Stimulated activated CD4-positive, alpha-beta T cell treated with anti-CD3 and anti-CD28 coated beads, Interleukin-15, amount 100 ng/mL, for 24 hours (primary cell): ENCODE measurements at regions not wholly inside any gene's neighbourhood (a gene's known extent, or its start where the extent isn't known, plus 50 kb on each side); places are given as distances from the start of the nearest gene placed in this dataset.

Experiments used
- DNase-seq: peaks from one replicate; pipeline ENCODE4 v3.0.0-alpha.2; 2020

DNA sequence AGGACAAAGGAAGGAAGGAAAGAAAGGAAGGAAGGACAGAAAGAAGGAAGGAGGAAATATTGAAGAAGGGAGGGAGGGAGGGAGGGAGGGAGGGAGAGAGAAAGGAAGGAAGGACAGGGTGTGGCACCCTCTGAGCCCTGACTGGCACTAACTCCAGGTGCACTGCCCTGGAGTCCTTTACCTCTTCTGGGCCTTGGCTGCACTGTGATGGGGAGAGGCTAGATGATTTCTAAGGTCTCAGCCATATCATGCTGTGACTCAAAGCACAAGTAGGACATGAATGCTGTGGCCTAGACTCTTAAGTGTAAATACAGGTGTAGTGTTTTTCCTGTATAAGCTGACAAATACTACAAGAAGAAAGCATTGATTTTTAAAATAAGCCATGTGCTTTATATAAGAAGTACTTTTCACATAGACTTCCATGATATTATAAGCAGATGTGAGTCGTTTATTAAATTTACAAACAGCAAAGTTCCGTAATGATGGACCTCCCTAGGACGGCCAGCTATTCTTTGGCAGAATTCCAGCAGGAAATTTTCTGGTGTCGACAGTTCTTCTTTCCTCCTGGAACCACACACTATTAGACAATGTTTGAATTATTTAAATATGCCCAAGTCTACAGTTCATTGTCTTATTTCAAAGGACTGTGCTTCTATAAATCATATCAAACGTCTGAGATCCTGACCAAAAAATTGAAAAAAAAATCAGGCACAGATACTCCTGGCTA lies 213.8 kb upstream of the C2CD4B start:
- no peak for DNase-seq

DNA sequence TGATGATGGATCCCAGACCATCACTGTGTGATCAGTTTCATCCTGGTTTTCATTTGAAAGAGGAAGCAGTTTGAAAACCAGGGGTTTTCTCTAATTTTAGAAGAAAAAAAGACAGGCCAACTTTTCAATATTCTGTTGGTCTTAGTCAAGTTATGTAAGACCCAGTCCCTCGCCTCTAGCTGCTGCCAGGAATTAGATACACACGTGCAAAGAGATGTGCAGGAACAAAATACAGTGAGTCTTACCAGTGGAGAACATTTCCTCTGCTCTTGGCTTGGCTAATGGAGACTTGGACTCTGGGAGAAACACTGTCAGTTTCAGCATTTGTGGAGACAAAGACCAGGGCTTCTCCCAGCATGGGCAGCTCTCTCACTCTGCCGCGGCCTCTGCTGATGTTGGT lies 214.9 kb upstream of the C2CD4B start:
- no peak for DNase-seq

DNA sequence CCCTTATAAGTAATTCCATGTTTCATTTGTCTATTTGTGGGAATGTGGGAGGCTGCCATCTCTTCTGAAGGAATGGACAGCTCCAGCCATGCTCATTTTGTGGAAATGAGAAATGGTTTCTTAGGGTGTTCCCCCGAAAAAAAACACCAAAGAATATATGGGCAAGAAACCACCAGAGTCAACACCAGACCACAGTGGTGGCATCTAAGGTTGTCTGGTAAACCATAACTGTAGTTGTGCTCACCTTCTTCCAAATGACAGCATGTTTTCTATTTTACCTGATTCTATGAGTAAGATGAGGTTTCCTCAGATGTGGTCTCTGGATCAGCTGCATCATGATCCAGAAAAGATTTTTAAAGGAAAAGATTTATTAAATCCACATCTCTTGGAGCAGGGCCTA lies 217.0 kb upstream of the C2CD4B start:
- no peak for DNase-seq

DNA sequence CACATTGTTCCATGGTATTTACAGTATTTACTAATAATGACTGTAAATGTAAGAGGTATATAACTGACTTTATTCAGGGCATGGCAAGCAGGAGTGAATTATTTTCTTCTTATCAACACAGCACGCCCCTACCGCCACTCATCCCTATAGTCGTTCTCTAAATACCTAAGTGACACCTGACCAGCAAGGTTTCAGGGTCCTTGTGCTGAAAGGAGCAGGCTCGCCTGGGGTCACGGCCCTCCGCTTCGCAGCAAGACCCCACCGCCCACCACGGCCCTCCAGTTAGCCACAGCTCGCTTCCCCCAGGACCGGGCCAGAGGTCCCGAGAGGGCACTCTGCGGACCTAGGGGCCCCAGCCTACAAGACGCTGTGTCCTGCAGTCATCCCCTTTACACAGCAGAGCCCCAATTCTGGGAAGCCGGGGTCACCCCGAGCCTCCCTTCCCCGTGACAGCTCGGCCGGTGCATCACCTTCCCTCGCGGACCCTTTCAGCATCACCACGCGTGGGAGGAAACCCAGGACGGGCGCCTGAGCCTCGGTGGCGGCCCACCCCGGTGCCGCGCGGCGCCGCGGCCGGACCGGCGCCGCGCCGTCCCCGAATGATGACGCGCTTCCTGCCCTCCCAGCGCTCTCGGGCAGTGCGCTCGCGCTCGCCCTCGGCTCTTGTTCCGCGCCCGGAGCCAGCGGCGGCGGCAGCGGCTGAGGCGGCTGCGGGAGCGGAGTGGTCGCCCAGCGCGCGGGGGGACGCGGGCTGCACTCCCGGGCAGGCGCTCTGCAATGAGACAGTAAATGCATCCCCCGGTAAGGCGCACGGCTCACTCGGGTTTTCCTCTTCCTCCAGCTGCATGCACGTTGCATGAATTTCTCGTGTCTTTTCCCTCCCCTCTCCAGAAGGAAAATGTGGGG lies 225.1 kb upstream of the C2CD4B start, which contains the start of gene TLN2:
Gene TLN2, plus strand, starts transcription at position 666 of the 906 bp plus-strand sequence.
- peak; percentile 77 for DNase-seq

DNA sequence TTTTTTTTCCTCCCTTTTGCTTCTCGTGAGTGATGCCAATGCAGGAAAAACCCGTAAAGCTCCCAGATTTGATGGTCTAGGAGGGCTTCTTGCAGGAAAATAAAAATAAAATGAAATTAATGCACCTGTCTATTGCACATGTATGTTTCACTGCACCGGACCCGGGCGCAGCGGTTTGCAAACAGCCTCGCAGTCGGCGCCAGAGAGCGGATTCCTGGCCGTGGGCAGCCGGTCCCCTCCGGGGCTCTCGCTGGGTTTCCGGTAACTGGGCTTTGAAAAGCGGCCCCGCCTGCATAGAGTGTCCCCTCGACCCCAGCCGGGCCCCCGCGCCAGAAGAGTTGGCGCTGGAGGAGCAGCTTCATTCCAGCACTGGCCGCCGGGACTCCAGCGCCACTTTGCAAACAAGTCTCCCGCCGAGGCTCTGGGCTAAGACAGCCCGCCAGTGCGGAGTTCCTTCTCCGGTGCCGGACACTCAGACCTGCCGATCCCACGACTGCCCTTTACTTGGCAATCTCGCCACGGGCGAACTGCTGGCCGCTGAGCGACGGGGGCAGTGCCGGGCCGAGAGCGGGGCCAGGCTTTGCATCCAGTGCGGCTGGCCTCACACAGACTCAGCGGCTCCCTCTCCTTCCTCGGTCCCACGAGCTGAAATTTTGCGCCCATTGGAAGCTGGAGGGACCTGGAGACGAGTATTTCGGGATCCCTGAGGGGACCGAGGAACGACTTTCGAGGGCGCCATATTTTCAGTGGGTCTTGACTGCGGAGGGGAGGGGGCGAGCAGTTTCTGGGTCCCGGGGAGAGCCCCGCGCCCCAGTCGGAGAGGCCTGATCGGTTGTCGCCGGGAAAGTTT lies 225.9 kb upstream of the C2CD4B start:
- DNase-seq: peak; percentile 59

DNA sequence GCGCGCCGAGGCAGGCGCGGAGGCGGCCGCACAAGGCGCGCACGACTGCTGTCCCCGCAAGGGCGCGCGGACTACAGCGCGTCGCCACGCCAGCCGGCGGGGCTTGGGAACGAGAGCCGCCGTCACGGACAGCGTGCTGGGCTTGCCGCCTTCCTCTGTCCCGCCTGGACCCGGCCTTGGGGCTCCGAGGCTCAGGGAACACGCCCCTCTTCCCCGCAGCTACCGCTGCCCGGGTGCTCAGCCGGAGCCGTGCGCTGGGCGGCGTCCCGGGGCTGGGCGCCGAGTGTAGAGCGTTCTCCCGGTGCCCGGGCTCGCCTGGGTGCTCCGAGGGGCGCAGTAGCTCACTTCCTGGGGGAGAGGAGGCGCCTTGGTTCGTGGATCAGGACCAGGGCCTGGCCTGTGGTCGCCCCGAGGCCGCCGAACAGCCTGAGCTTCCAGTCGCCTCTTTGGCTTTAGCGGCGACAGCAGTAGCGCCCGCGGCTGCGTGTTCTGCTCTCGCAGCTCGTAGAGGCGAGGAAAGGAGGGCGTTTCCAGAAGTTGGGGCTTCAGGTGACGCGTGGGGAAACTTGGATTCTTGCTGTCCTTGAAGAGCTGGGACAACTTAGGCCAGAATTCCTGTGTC lies 226.7 kb upstream of the C2CD4B start:
- DNase-seq: peak; percentile 55

DNA sequence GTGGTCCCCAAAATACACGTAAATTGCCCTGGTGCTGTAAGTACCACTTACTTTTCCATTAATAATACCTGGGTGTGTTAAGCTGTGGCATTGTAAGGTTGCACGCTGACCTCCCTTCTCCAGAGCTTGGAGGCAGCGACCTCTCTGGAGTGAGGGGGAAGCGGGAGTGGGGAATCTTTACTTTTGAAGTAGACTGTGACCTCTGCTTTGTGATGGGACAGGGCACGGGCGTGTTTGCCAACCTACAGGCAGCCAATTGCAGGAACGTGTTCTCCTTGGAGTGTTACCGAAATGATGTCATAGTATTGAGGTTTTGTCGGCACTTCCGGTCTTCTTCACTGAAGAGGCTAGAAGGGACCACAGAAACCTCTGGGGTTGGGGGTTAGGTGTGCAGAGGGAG lies 227.3 kb upstream of the C2CD4B start:
- DNase-seq: peak; percentile 19

DNA sequence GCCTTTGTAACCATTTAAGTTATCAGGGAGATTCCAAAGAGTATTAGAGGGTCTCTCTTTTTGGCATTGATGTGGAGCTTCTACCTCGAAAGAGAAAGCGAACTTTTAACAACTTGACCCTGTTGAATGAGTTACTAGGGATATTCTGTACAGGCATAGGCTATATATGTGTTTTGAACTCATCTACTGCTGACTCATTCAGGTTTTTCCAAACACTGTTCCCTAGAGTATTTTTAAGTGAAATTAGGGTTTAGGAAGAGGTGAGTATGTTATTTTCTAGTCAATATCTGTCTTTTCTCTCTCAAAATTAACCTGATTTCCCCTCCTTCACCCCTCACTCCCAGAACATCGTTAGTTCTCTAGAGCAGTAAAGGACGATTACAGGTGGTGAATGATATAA lies 228.1 kb upstream of the C2CD4B start:
- DNase-seq: no peak

DNA sequence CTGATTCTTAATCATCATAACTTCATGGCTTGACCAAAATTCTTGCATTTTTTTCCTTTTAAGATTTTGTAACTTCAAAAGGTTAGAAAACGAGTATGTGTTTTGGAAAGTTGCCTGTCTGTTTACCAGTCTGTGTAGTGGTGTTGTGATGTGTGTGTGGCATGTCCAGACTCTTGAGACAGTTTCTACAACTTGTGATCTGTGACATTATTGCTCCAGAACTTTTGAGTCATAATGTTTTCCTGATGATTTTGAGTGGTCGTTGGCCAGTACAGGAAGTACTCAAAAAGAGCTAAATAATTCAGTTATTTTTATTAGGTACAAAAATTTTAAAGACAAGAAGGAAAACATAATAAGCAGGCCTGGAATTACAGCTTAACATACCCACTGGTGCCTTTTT lies 229.0 kb upstream of the C2CD4B start:
- no peak for DNase-seq

DNA sequence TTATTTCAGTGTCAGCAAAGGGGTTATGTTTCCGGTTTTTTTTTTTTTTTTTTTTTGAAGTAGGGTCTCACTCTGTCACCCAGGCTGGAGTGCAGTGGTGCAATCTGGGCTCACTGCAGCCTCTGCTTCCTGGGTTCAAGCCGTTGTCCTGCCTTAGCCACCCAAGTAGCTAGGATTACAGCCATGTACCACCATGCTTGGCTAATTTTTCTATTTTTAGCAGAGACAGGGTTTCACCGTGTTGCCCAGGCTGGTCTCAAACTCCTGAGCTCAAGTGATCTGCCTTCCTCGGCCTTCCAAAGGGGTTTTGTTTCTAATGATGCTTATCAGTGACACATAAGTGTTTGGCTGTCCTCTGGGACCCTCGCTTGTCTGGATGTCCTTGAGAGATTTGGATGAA lies 235.7 kb upstream of the C2CD4B start:
- no peak for DNase-seq

DNA sequence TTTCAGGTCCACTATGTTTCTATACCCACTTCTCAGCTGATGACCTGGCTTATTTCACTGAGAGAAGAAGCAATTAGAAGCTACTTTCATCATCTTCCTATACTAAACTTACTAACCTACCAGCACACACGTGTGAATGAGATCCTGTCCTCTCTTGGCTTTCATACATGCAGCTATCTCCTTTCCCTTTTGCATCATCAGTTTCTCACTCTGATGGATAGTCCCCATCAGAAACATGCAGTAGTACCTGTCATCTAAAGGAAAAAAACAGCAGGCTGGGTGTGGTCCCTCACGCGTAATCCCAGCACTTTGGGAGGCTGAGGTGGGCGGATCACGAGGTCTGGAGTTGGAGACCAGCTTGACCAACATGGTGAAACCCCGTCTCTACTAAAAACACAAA lies 237.6 kb upstream of the C2CD4B start:
- DNase-seq: no peak

DNA sequence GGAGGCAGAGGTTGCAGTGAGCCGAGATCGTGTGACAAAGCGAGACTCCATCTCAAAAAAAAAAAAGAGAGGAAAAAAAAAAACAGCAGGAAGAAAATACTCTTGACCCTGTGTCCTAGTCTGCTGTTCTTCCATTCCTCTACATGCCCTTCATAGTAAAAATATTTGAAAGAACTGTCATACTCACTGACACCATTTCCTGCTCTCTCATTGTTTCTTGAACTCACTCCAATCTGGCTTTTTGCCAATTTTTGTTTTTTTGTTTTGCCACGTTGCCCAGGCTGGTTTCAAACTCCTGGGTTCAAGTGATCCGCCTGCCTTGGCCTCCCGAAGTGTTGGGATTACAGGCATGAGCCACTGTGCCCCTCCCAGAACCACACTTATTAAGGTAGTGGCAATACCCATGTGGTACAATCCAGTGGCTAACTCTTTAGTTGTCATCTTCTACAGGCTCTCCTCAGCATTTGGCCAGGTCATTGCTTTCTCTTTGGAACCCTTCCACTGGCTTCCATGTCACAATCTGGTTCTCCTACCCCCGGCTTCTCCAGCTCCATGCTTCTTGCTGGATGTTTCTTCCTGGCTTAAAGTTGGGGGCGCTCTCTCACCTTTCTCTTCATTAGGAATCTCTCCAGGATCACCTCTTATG lies 238.2 kb upstream of the C2CD4B start:
- DNase-seq: no peak

DNA sequence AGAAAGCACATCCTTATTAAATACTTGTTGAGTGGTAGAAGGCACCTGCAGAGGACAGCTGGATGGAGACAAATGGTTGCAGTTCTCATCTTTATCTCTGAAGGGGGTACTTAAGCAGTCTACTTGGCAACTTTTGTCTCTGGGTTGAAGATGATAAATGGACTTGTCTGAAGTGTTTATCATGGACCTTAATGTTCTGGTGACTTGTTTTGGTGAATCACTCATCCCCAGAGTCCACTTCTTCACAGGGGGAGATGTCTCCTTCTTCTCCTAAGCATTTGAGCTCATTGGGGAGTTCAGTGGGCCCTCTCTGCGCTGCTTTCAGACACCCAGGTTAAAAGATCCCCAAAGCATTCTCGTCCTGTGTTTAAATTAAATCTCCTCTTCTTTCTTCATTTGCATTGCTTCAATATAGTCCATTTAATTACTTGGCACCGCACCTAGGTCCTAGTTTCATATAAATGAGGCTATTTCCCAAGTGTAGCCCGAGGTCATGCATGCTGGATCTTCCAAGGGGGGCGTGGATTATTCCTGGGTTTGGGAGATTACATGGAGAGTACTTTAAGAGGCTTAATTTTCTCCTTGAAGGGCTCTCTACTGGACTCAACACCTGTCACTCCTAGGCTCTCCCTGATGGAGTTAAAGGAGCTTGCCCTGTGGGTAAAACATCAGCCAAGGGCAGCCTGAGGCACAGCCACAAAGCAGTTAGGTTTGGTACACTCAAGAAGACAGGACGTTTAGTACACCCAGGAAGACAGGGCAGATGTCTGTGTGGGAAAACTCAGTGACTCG lies 239.3 kb upstream of the C2CD4B start:
- no peak for DNase-seq

DNA sequence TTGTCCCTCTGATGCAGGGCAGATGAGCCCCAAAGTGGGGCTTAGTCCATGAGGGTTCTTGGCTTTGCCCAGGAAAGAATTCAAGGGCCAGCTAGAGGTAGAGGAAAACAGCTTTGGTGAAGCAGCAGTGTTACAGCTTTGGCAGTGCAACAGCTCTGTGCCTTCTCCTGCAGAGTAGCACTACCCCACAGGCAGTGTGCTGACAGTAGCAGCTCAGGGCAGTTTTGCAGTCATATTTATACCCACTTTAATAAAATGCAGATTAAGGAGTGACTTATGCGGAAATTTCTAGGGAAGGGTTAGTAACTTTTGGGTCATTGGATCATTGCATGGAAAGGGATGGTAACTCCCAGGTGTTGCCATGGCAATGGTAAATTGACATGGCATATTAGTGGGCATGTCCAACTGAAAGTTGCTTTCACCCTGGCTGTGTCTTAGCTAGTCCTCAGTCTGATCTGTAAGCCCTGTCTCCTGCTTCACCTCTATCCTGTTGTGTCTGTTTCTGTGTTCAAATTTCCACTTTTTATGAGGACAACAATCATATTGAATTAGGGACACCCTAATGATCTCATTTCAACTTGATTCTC lies 241.3 kb upstream of the C2CD4B start:
- no peak for DNase-seq

DNA sequence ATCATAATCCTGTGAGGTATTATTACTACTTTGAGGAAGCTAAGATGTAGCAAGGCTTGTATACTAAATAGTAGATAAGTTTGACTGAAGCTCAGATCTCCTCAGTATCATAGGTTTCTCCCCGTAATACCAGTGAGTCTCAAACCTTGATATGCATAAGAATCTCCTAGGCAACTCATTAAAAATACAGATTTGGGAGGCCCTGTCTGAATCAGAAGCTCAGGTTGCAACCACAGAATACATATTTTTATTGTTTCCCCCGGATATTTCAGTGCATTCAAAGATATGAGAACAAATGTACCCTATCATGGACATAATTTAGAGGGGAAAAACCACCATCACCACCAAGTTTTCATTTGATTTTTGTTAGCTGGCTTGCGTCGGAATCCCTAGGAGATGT lies 242.1 kb upstream of the C2CD4B start:
- no peak for DNase-seq

DNA sequence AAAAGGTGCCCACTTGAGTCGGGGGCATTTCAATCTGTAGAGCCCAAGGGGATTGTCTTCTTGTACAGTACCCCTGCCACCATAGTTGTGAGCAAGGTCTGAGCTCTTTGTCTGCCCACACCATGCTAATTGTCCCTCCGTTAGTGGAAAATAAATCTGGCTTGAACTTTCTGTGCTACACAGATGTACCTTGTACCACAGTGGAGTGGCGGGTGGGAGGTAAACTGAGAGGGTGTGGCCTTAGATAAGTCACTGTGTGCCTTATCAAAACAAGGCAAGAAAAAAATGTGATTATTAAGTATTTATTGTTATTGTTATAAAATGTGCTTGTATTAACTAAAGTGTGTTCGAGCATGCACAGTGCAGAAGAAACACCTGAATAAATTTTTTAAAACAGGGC lies 242.9 kb upstream of the C2CD4B start:
- no peak for DNase-seq

DNA sequence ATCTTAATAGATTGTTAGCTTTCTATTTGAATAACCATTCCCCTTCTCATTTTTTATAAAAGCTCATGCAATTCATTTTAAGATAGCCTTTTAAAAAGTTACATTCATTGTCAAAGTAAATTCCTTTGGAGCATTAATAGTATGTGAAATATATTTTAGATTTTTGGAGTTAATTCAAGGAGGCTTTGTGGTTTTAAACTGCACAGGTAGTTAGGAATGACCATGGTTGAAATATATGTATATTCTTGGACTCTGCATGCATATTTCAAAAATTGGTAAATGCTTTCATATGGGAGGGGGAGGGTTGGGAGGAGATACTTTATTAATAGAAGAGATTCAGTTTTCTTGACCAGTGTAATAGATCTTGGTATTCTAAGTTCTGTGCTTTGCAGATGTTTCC lies 244.4 kb upstream of the C2CD4B start:
- DNase-seq: no peak

DNA sequence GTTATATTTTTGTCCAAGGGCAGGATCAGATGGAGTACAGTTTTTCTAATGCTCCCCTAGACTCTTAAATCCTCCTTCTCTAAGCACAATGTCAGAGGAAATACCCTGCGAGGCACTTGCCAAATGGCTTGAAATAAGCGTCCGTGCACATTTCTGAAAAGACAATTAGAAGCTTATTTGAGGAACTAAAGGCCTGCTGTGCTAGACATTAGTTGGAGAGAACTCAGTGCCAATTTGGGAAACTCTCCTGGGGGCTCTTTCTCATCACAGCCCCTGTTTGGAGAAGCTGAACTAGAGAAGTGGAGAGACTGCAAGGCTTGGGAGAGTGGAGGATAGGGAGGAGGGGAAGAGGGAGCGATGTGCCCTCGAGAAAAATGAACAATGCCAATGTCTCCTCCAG lies 247.6 kb upstream of the C2CD4B start:
- DNase-seq: no peak

DNA sequence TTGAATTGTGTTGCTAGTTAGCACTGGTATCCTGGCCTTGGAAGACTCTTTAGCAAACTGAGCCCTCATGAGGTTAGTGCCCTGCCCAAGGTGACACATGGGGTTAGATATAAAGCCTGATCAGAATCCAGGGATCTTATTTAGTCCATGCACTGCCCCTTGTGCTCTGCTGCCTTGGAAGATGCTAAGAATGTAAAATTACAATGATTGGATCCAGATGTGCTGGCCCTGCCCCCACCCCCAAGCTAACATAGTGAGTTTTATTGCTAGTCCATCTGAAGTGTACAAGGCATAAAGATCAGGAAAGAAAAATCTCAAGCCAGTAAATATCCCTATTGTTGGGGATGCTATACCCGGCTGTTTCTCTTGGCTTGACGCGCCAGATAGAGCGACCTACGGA lies 248.1 kb upstream of the C2CD4B start:
- DNase-seq: no peak

DNA sequence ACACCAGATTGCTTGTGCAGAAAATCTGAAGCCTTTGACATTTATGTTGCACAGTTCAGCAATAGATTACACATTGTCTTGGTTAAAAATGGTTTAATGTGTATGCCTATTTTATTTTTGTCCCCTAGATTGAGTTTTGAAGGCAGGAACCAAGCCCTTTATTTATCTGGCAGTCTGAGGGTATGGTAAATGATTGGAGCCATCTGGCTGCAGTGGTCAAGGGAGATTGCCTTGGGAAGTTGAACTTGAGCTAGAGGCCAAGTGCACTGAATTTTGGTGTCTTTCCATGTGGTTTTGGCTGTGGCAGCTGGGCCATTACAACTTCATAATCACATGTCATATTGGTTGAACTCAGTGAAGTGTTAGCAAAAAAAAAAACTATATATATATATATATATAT lies 248.7 kb upstream of the C2CD4B start:
- no peak for DNase-seq

DNA sequence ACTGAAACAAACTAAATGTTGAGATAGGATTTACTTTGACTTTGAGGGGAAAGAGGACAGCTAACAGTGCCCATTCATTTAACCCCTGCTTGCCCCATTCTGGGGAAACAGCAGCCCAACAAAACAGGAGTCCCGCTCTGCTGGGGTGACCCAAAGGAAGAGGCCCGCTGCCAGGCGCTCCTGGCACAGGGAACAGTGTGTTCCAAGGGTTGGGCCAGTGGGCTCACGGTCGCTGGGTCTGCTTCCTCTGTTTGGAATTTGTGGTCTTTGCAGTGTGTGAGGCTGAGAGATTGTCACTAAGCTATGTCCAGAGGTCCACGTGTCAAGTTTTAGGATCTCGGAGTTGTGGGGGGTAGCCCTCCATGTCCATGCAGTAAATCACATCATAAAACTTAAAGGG lies 250.4 kb upstream of the C2CD4B start:
- no peak for DNase-seq
